ENCODE measurements at regions not wholly inside any gene's neighbourhood (a gene's known extent, or its start where the extent isn't known, plus 50 kb on each side); places are given as distances from the start of the nearest gene placed in this dataset.

DNA sequence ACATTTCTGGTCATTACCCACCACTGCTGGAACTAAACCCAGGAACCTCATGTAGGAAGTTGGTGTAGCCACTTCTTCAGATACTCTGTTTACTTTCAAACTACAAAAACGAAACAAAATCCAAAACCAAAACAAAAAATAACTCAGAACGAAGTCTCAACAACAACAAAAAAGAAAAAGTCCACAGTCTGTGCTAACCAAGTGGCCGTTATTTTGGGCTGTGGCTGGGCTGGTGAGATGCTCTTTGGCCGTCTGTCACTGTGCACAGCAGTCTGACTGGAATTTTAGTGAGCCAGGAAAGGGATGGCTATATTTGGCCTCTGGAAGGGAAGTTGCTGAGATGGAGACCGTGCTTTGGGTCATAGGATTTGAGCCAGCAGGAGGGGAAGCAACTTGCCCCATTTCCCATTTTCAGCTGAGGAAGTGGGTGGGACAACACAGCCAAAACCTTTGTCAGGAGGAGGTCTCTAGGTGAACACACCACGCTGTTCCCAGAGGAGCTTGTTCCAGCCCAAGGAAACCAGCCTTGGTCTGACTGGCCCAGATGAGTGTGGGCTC lies 334.1 kb downstream of the ZSWIM6 start:
- WGBS, 2 donors: 27 to 32% methylated on average over 6 of the region's 6 CpGs
- Histone ChIP-seq H3K27me3 (ENCODE audit: control insufficient read depth in 1 of 2, insufficient read depth in 2 of 2, low read length in 1 of 2) (no peaks in the 10 kb centered on the region), H3K9me3 (ENCODE audit: control insufficient read depth, low read length) (no peaks in the 10 kb centered on the region), H3K4me3 (ENCODE audit: low read length in 2 of 2) (no peak overlapping the region), H3K27ac (ENCODE audit: low read depth in 1 of 2, low read length in 2 of 2) (no peak overlapping the region), H3K36me3 (ENCODE audit: control insufficient read depth in 1 of 2, insufficient read depth in 2 of 2, low read length in 1 of 2) (no peaks in the 10 kb centered on the region), H3K4me1 (ENCODE audit: control insufficient read depth in 1 of 2, insufficient read depth in 2 of 2, low read length in 2 of 2) (no peaks in the 10 kb centered on the region)
- peak in 1 of 2 donors; percentile 50 for DNase-seq
- no peak for ATAC-seq (ENCODE audit: low FRiP score)
- intact Hi-C loops (cut with DNase I): loop anchor here in 1 of 2 donors (10.0 kb wide), 1 partner anchor 611 kb away; no protein-coding TSS in a partner anchor

DNA sequence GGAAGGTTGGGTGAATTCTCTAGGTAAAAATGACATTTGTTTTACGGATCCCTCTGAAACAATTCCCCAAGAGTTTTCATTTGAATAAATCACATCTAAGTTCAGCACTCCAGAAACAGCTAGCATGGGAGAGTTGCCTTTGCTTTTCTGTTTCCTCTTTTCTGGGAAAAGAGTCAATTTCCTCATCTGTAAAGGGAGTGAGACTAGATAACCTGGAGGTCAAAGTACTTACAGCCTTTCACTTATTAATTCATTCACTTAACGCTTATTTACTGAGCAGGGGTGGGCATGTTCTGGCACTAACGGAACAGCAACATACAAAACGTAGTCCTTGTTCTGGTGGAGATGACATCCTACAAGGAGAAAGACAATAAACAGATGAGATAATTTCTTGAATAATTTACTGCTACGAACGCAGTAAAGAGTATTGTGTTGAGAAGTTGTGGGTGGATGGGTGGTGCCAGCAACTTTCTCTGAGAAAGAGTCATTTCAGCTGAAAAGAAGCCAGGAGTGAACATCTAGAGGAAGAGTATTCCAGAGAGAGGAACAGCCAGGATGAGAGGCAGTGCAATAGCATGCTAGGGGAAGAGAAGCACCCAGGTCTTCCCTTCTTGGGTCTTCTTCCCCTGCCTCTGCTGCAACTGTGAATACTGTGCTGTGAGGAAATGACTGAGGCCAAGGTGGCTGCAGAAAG lies 335.6 kb downstream of the ZSWIM6 start:
- no peak overlapping the region for H3K27ac ChIP-seq (ENCODE audit: low read depth in 1 of 2, low read length in 2 of 2)
- H3K36me3 ChIP-seq (ENCODE audit: control insufficient read depth in 1 of 2, insufficient read depth in 2 of 2, low read length in 1 of 2): no peaks in the 10 kb centered on the region
- ATAC-seq (ENCODE audit: low FRiP score): no peak
- no peak overlapping the region for H3K4me3 ChIP-seq (ENCODE audit: low read length in 2 of 2)
- H3K4me1 ChIP-seq (ENCODE audit: control insufficient read depth in 1 of 2, insufficient read depth in 2 of 2, low read length in 2 of 2): no peaks in the 10 kb centered on the region
- H3K9me3 ChIP-seq (ENCODE audit: control insufficient read depth, low read length): no peaks in the 10 kb centered on the region
- intact Hi-C loops (cut with DNase I): loop anchor here in 1 of 2 donors (10.0 kb wide), 1 partner anchor 613 kb away; no protein-coding TSS in a partner anchor
- DNase-seq: no peak
- WGBS, 2 donors: 62 to 67% methylated on average over 6 of the region's 6 CpGs
- no peaks in the 10 kb centered on the region for H3K27me3 ChIP-seq (ENCODE audit: control insufficient read depth in 1 of 2, insufficient read depth in 2 of 2, low read length in 1 of 2)

DNA sequence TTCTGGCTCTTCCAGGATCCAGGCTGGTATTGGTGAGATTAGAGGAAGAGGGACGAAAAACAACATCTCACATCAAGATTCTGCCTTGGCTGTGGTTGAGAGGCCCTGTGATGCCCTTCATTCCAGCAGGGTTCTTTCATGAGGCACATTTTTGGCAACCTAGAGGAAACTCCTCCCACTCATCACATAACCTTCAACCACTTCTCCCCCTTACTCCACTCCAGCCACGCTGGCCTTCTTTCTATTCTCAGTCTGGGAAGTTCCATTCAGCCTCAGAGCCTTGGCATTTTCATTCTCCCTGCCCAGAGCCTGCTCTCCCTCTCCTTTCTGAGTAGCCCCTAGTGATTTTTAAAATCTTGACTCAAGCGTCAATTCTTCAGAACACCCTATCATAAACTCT lies 337.5 kb downstream of the ZSWIM6 start:
- Histone ChIP-seq H3K4me3 (ENCODE audit: low read length in 2 of 2) (no peak overlapping the region), H3K27ac (ENCODE audit: low read depth in 1 of 2, low read length in 2 of 2) (no peak overlapping the region), H3K9me3 (ENCODE audit: control insufficient read depth, low read length) (no peaks in the 10 kb centered on the region), H3K4me1 (ENCODE audit: control insufficient read depth in 1 of 2, insufficient read depth in 2 of 2, low read length in 2 of 2) (no peaks in the 10 kb centered on the region), H3K36me3 (ENCODE audit: control insufficient read depth in 1 of 2, insufficient read depth in 2 of 2, low read length in 1 of 2) (no peaks in the 10 kb centered on the region), H3K27me3 (ENCODE audit: control insufficient read depth in 1 of 2, insufficient read depth in 2 of 2, low read length in 1 of 2) (no peaks in the 10 kb centered on the region)
- DNase-seq (no peak), ATAC-seq (ENCODE audit: low FRiP score) (no peak)
- intact Hi-C loops (cut with DNase I): loop anchor here in 1 of 2 donors (10.0 kb wide), 1 partner anchor 615 kb away; no protein-coding TSS in a partner anchor
- 53 to 54% methylated on average over 3 of the region's 3 CpGs for WGBS, 2 donors

DNA sequence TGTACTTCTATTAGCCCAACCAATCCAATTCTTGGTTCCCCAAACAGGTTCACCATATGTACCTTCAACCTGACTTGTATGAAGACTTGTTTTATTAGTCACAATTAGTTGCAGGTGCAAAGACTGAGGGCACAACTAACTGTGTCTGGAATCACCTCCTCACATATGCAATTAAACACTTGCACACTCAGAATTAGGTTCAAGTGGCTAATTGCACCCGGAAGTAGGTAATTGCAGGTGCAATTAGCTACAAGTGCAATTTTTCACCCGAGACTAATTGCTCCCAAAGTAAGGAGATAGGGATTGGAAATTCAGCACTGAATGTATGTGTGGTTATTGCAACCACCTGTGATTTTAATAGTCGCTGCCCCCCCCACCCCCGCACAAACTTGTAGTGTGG lies 338.9 kb downstream of the ZSWIM6 start:
- no peak for DNase-seq

DNA sequence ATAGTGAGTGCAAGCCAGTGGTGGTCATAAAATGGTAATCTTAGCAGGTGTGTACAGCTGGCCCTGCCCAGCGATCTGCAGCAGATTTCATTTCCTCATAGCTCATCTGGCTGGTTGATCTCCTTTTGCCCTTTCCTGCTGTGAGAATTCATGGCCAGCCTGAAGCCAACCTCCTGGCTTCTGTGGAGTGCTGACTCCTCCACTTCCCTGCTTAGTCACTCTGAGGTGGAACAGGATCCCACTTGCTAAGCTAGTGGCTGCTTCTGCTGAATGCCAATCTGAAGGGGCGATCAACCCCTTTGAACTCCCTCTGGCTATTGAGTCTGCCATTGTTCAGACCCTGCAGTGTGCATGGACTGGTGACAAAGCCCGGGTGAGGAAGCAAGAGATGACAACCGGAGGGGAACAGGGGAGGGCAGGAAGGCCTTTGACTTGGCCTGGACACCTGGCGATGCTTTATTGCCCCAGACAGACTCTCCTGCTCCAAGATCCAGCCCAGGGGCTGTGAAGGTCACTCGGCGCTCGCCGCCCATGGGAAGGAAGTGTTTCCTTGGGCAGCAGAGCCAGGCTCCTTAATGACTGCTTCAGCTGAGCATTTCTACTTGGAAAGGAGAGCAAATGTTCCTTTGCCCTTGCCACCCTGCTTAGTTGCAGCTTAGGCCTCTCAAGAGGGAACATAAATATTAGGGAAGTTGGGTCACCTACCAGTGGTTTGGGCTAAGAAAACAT lies 341.1 kb downstream of the ZSWIM6 start:
- H3K4me3 ChIP-seq (ENCODE audit: low read length in 2 of 2): no peak overlapping the region
- no peaks in the 10 kb centered on the region for H3K4me1 ChIP-seq (ENCODE audit: control insufficient read depth in 1 of 2, insufficient read depth in 2 of 2, low read length in 2 of 2)
- DNase-seq (no peak), ATAC-seq (ENCODE audit: low FRiP score) (peak; percentile 9)
- no peaks in the 10 kb centered on the region for H3K27me3 ChIP-seq (ENCODE audit: control insufficient read depth in 1 of 2, insufficient read depth in 2 of 2, low read length in 1 of 2)
- no peaks in the 10 kb centered on the region for H3K36me3 ChIP-seq (ENCODE audit: control insufficient read depth in 1 of 2, insufficient read depth in 2 of 2, low read length in 1 of 2)
- WGBS, 2 donors: 88 to 90% methylated on average over 9 of the region's 9 CpGs
- no peak overlapping the region for H3K27ac ChIP-seq (ENCODE audit: low read depth in 1 of 2, low read length in 2 of 2)
- intact Hi-C loops (cut with DNase I): no loop called here
- no peaks in the 10 kb centered on the region for H3K9me3 ChIP-seq (ENCODE audit: control insufficient read depth, low read length)

More for the DNA sequence above, 338.9 kb downstream of the ZSWIM6 start:
- ATAC-seq (ENCODE audit: low FRiP score): no peak
- no peaks in the 10 kb centered on the region for H3K4me1 ChIP-seq (ENCODE audit: control insufficient read depth in 1 of 2, insufficient read depth in 2 of 2, low read length in 2 of 2)
- intact Hi-C loops (cut with DNase I): no loop called here
- H3K27me3 ChIP-seq (ENCODE audit: control insufficient read depth in 1 of 2, insufficient read depth in 2 of 2, low read length in 1 of 2): no peaks in the 10 kb centered on the region
- no peak overlapping the region for H3K4me3 ChIP-seq (ENCODE audit: low read length in 2 of 2)
- H3K36me3 ChIP-seq (ENCODE audit: control insufficient read depth in 1 of 2, insufficient read depth in 2 of 2, low read length in 1 of 2): no peaks in the 10 kb centered on the region
- no peaks in the 10 kb centered on the region for H3K9me3 ChIP-seq (ENCODE audit: control insufficient read depth, low read length)
- H3K27ac ChIP-seq (ENCODE audit: low read depth in 1 of 2, low read length in 2 of 2): no peak overlapping the region
- 80 to 87% methylated on average over 4 of the region's 4 CpGs for WGBS, 2 donors

DNA sequence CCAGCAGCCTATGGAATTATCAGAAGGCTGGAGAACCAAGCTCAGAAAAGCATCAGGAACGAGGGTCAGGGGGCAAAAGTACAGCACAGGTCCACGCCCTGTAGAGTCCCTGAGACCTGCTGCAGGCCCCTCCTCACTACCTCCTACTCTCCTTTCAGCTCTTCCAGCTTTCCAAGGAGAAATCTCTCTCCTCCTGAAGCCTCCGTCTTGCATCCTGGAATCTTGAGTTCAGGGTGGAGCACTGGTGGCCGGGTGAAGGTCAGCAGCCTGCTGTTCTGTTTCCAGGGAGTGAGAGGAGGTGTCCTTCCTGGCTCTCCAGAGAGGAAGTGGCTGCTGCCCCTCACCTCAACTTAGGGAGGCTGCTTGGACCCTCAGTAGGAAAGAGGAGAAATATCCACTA lies 342.3 kb downstream of the ZSWIM6 start:
- ATAC-seq (ENCODE audit: low FRiP score): no peak
- 79% methylated on average over 4 of the region's 4 CpGs for WGBS, 2 donors
- Histone ChIP-seq H3K36me3 (ENCODE audit: control insufficient read depth in 1 of 2, insufficient read depth in 2 of 2, low read length in 1 of 2) (no peaks in the 10 kb centered on the region), H3K27ac (ENCODE audit: low read depth in 1 of 2, low read length in 2 of 2) (no peak overlapping the region), H3K4me3 (ENCODE audit: low read length in 2 of 2) (no peak overlapping the region), H3K4me1 (ENCODE audit: control insufficient read depth in 1 of 2, insufficient read depth in 2 of 2, low read length in 2 of 2) (no peaks in the 10 kb centered on the region), H3K27me3 (ENCODE audit: control insufficient read depth in 1 of 2, insufficient read depth in 2 of 2, low read length in 1 of 2) (no peaks in the 10 kb centered on the region), H3K9me3 (ENCODE audit: control insufficient read depth, low read length) (no peaks in the 10 kb centered on the region)
- no peak for DNase-seq
- intact Hi-C loops (cut with DNase I): no loop called here

DNA sequence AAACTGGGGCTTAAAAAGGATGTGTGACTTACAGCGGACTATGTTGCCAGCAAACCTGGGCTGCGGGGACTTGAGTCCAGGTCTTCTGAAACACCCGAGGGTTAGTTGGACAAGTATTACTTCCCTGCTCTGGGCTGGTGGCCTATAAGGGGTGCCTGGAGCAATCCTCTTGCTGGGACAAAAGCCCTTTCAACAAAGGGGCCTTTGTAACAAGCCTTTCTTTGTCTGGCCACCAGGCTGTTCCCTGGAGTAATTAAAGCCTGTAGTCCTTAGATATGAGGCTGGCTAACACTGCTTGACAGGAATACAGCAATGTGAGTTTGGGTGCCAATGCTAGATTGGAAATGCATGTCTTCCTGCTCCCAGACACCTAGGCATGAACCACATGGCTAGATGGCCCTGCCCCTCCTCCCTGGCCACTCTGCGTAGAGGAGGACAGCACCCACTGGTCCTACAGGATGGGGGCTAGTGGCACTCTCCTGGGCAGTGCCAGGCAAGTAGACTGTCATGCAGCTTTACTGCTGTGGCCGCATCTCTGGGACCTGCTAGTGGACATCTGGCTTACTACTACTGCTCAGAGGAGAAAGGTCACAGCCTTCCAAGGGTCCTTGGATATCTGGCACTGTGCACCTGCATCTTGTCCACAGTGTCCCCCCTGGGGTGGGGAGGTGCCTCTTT lies 343.1 kb downstream of the ZSWIM6 start:
- WGBS, 2 donors: 88 to 96% methylated on average over 5 of the region's 5 CpGs
- no peaks in the 10 kb centered on the region for H3K9me3 ChIP-seq (ENCODE audit: control insufficient read depth, low read length)
- ATAC-seq (ENCODE audit: low FRiP score): no peak

DNA sequence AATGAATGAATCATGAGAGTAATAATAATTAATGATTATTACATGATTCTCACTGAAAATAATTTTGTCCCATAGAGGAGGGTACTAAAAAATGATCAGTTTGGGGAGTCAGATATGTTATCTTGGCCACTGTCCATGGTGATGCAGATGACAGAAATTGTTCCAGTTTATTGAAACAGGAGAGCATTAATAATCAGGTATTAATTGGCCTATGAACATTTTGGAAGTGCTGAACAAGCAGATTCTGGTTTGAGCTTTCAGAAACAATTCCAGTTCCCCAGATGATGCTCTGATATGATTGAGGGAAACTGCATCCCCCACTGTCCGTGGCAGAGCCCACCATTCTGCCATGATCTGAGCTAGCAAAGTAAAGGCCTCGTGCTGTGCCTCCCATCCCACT lies 345.2 kb downstream of the ZSWIM6 start:
- H3K4me1 ChIP-seq (ENCODE audit: control insufficient read depth in 1 of 2, insufficient read depth in 2 of 2, low read length in 2 of 2): no peaks in the 10 kb centered on the region
- WGBS, 2 donors: 75 to 80% methylated on average over 2 of the region's 2 CpGs
- H3K9me3 ChIP-seq (ENCODE audit: control insufficient read depth, low read length): no peaks in the 10 kb centered on the region
- intact Hi-C loops (cut with DNase I): no loop called here
- no peak overlapping the region for H3K27ac ChIP-seq (ENCODE audit: low read depth in 1 of 2, low read length in 2 of 2)
- ATAC-seq (ENCODE audit: low FRiP score): no peak
- no peaks in the 10 kb centered on the region for H3K36me3 ChIP-seq (ENCODE audit: control insufficient read depth in 1 of 2, insufficient read depth in 2 of 2, low read length in 1 of 2)
- no peaks in the 10 kb centered on the region for H3K27me3 ChIP-seq (ENCODE audit: control insufficient read depth in 1 of 2, insufficient read depth in 2 of 2, low read length in 1 of 2)
- DNase-seq: no peak
- no peak overlapping the region for H3K4me3 ChIP-seq (ENCODE audit: low read length in 2 of 2)

More for the DNA sequence above, 343.1 kb downstream of the ZSWIM6 start:
- intact Hi-C loops (cut with DNase I): no loop called here
- Histone ChIP-seq H3K4me1 (ENCODE audit: control insufficient read depth in 1 of 2, insufficient read depth in 2 of 2, low read length in 2 of 2) (no peaks in the 10 kb centered on the region), H3K27ac (ENCODE audit: low read depth in 1 of 2, low read length in 2 of 2) (no peak overlapping the region), H3K4me3 (ENCODE audit: low read length in 2 of 2) (no peak overlapping the region), H3K27me3 (ENCODE audit: control insufficient read depth in 1 of 2, insufficient read depth in 2 of 2, low read length in 1 of 2) (no peaks in the 10 kb centered on the region), H3K36me3 (ENCODE audit: control insufficient read depth in 1 of 2, insufficient read depth in 2 of 2, low read length in 1 of 2) (no peaks in the 10 kb centered on the region)
- no peak for DNase-seq
